ENCODE measurements at regions not wholly inside any gene's neighbourhood (a gene's known extent, or its start where the extent isn't known, plus 50 kb on each side); places are given as distances from the start of the nearest gene placed in this dataset.

DNA sequence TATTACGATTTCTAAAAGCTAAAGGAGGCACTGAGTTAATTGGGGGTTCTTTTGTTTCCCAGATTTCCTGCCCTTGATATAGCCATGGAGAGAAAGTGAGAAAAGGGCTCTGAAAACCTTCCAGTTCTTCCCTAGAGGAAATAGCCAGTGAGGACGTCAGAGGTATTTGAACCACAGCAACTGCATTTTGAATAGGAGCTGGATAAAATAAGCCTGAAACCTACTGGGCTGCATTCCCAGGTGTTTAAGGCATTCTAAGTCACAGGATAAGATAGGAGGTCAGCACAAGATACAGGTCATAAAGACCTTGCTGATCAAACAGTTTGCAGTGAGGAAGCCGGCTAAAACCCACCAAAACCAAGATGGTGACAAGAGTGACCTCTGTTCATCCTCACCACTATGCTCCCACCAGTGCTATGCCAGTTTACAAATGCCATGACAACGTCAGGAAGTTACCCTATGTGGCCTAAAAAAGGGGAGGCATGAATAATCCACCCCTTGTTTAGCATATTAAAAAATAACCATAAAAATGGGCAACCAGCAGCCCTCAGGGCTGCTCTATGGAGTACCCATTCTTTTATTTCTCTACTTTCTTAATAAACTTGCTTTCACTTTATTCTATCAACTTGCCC lies 85.1 kb upstream of the FRMD4A start:
- Histone ChIP-seq H3K4me3 (no peak overlapping the region), H3K36me3 (replicated peaks) (no peaks in the 10 kb centered on the region), H3K27me3 (ENCODE audit: low read depth) (0 out of 2 replicates have a peak, but pooled peaks cover 6% of the 10 kb centered on the region), H3K9me3 (no peaks in the 10 kb centered on the region), H3K4me1 (peaks cover 20% of the 10 kb centered on the region)
- in situ Hi-C loops (cut with MboI; ENCODE audit: low sequenced_read_pairs): no loop called here
- no peak for DNase-seq (ENCODE audit: low spot score in 2 of 2)

DNA sequence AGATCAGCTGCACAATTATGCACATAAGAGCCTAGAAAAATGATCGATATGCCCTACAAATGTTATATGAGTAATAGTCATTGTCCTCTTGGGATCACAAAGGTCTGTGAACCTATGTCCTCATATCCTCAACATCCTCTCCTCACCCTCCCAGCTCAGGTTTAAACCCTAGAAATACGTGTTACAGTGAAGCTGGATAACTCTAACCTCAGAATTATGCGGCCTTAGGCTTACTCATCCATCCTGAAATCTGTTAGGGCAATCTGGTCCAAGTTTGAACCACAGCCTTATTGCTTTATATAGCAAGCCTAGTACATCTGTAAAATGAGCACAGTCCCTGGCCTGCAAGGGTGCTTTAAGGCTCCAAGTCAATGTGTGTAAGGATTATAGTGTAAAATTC lies 84.2 kb upstream of the FRMD4A start:
- DNase-seq (ENCODE audit: low spot score in 2 of 2): no peak
- H3K9me3 ChIP-seq: no peaks in the 10 kb centered on the region
- H3K4me3 ChIP-seq: no peak overlapping the region
- peaks cover 9% of the 10 kb centered on the region; the same call in 1 of the 2 replicates for H3K27me3 ChIP-seq (ENCODE audit: low read depth)
- H3K4me1 ChIP-seq: peaks cover 20% of the 10 kb centered on the region
- H3K36me3 ChIP-seq (replicated peaks): no peaks in the 10 kb centered on the region
- in situ Hi-C loops (cut with MboI; ENCODE audit: low sequenced_read_pairs): no loop called here

DNA sequence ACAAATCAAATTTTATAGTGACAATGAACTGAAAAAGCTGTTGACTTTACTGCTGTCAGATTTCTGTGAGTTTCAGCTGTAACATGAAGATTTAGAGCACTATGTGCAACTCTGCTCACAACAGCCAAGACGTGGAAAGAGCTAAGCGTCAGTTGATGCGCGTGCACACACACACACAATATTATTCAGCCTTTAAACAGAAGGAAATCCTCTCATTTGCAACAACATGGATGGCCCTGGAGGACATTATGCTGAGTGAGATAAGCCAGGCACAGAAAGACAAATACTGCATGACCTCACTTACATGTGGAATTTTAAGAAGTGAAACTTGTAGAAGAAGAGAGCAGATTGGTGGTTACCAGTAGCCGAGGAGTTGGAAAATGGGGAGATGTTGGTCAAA lies 82.8 kb upstream of the FRMD4A start:
- H3K4me3 ChIP-seq: no peak overlapping the region
- DNase-seq (ENCODE audit: low spot score in 2 of 2): no peak
- H3K4me1 ChIP-seq: peaks cover 20% of the 10 kb centered on the region
- no peaks in the 10 kb centered on the region for H3K9me3 ChIP-seq
- in situ Hi-C loops (cut with MboI; ENCODE audit: low sequenced_read_pairs): no loop called here
- peaks cover 9% of the 10 kb centered on the region; the same call in 1 of the 2 replicates for H3K27me3 ChIP-seq (ENCODE audit: low read depth)
- no peaks in the 10 kb centered on the region for H3K36me3 ChIP-seq (replicated peaks)

DNA sequence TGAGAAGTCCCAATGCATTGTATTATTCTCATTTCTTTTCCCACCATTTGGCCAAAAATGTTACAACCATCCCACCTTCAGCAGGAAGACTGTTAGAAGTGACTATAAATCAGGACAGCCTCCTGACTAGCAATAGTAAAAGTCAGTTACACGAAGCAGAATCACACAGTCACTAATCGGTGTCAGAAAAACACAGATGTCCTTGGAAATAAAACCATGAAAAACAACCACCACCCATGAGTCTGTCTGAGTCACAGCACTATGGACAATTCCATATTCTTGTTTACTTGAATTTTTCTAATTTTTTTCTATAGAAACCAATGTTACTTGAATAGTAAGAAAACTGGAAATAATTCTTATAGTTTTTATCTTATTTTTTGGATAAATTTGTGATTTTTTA lies 81.9 kb upstream of the FRMD4A start:
- no peak overlapping the region for H3K4me3 ChIP-seq
- in situ Hi-C loops (cut with MboI; ENCODE audit: low sequenced_read_pairs): no loop called here
- DNase-seq (ENCODE audit: low spot score in 2 of 2): no peak

DNA sequence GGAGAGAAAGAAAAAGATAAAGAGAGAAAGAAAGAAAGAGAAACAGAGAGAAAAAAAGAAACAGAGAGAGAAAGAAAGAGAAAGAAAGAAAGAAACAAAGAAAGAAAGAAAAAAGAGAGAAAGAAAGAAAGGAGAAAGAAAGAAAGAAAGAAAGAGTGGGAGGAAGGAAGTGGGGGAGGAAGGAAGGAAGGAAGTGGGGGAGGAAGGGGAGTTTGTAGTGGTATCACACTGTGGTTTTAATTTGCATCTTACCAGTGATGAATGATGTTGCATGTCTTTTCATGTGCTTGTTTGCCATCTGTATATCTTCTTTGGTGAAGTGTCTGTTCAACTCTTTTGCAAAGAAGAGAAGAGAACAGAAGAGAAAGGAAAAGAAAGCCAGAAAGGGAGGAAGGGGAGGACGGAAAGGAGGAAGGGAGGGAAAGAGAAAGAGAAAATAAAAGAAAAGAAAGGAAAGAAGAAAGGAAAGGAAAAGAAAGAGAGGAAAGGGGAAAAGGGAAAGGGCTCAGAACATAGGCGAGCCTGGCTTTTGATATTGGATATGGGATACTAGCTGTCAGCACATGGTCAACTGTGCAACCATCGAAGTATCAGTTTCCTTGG lies 79.2 kb upstream of the FRMD4A start:
- H3K27me3 ChIP-seq (ENCODE audit: low read depth): peaks cover 9% of the 10 kb centered on the region; the same call in 1 of the 2 replicates
- H3K9me3 ChIP-seq: no peaks in the 10 kb centered on the region
- H3K4me1 ChIP-seq: no peaks in the 10 kb centered on the region
- in situ Hi-C loops (cut with MboI; ENCODE audit: low sequenced_read_pairs): no loop called here
- no peak overlapping the region for H3K4me3 ChIP-seq
- H3K36me3 ChIP-seq (replicated peaks): no peaks in the 10 kb centered on the region
- DNase-seq (ENCODE audit: low spot score in 2 of 2): no peak

More for the DNA sequence above, 81.9 kb upstream of the FRMD4A start:
- H3K36me3 ChIP-seq (replicated peaks): no peaks in the 10 kb centered on the region
- no peaks in the 10 kb centered on the region for H3K9me3 ChIP-seq
- H3K27me3 ChIP-seq (ENCODE audit: low read depth): peaks cover 9% of the 10 kb centered on the region; the same call in 1 of the 2 replicates
- peaks cover 11% of the 10 kb centered on the region for H3K4me1 ChIP-seq

DNA sequence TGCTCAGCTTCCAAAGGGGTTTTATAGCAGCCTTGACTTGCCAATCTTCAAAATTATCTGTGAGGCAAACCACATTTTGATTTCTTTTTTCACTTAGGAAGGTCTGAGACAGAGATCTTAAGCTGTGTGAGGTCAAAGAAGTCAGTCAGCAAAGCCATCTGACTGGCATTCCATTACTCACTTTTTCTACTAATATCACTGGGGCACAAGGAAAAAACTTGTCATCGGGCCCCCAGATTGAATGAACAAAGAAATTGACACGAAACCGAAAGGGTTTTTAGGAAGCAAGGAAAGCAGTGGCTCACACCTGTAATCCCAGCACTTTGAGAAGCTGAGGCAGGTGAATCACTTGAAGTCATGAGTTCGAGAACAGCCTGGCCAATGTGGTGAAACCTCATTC lies 78.5 kb upstream of the FRMD4A start:
- H3K9me3 ChIP-seq: no peaks in the 10 kb centered on the region
- no peaks in the 10 kb centered on the region for H3K4me1 ChIP-seq
- in situ Hi-C loops (cut with MboI; ENCODE audit: low sequenced_read_pairs): no loop called here
- peaks cover 9% of the 10 kb centered on the region; the same call in 1 of the 2 replicates for H3K27me3 ChIP-seq (ENCODE audit: low read depth)
- H3K4me3 ChIP-seq: no peak overlapping the region
- DNase-seq (ENCODE audit: low spot score in 2 of 2): no peak
- H3K36me3 ChIP-seq (replicated peaks): no peaks in the 10 kb centered on the region

DNA sequence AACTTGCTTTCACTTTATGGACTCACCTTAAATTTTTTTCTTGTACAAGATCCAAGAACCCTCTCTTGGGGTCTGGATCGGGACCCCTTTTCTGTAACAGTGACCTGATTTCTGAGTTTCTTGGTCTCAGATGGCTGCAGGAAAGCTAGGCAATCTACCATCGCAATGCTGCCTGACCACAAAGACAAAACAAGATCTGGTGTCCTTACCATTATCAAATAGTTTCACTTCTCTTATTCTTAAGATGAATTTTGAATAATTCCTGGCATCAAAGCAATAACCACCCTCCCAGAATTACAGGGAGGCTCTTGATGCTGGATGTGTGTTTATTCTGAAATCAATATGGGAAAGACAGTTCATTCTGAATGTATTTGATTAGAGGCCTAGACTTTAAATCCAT lies 77.4 kb upstream of the FRMD4A start:
- in situ Hi-C loops (cut with MboI; ENCODE audit: low sequenced_read_pairs): no loop called here
- H3K36me3 ChIP-seq (replicated peaks): no peaks in the 10 kb centered on the region
- H3K9me3 ChIP-seq: no peaks in the 10 kb centered on the region
- no peaks in the 10 kb centered on the region for H3K4me1 ChIP-seq
- H3K4me3 ChIP-seq: no peak overlapping the region
- H3K27me3 ChIP-seq (ENCODE audit: low read depth): peaks cover 9% of the 10 kb centered on the region; the same call in 1 of the 2 replicates
- DNase-seq (ENCODE audit: low spot score in 2 of 2): no peak

DNA sequence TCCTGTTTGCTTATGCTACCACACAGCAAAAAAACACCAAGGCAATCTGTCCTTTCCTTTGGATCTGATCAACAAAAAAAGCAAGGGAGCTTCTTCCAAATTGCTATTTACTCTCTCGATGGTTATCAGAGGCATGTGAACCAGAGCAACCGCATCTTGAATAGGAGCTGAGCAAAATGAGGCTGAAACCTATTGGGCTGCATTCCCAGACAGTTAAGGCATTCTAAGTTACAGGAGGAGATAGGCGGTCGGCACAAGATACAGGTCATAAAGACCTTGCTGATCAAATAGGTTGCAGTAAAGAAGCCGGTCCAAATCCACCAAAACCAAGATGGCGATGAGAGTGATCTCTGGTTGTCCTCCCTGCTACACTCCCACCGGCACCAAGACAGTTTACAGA lies 76.8 kb upstream of the FRMD4A start:
- Histone ChIP-seq H3K27me3 (ENCODE audit: low read depth) (peaks cover 9% of the 10 kb centered on the region; the same call in 1 of the 2 replicates), H3K9me3 (no peaks in the 10 kb centered on the region), H3K4me3 (no peak overlapping the region), H3K4me1 (no peaks in the 10 kb centered on the region), H3K36me3 (replicated peaks) (no peaks in the 10 kb centered on the region)
- DNase-seq (ENCODE audit: low spot score in 2 of 2): no peak
- in situ Hi-C loops (cut with MboI; ENCODE audit: low sequenced_read_pairs): no loop called here

DNA sequence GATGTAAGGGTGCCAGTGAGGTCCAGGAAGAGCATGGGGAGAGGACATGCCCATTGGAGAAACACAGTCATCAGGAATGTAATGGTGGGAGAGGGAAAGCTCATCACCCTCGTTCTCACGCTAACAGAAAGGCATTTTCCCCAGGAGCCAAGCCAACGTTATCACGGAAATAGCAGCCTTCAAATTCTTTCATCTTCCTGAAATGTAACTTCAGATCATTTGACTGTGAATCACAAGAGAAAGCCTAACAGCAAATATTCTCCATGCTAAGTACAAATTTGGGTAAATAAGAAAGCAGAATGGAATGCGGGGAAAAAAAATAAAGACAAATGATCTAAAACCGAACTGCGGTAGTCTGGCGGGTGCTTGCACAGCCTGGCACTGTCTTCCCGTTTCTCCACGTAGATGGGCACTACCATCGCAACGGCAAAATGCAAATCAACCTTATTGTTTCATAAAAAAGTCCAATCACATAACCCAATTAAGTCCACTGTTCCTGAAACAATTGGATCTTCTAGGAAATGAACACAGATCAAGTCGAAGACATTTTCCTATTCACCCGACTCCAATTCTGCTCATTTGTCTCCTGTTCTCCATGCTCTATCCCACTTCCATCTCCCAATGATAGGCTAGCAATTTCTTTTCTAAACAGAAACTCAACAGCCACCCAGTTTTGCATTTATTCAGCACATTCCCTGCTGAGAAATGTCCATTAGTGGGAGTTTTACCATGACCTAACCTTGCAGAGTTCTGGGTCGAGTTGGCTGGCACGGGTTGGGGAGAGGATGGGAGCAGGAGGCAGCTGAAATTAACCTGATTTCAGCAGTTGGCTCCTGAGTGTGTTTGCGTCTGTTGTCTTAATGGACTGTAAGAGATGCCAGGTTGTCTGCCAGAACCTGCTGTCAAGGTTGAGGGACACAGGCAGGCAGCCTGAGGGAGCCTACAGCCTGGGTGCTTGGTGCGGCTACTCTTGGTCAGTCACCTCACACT lies 74.6 kb upstream of the FRMD4A start:
- H3K36me3 ChIP-seq (replicated peaks): no peaks in the 10 kb centered on the region
- in situ Hi-C loops (cut with MboI; ENCODE audit: low sequenced_read_pairs): no loop called here
- no peak for DNase-seq (ENCODE audit: low spot score in 2 of 2)
- H3K4me1 ChIP-seq: no peaks in the 10 kb centered on the region
- H3K27me3 ChIP-seq (ENCODE audit: low read depth): peaks cover 3% of the 10 kb centered on the region; the same call in 1 of the 2 replicates
- no peak overlapping the region for H3K4me3 ChIP-seq
- no peaks in the 10 kb centered on the region for H3K9me3 ChIP-seq

DNA sequence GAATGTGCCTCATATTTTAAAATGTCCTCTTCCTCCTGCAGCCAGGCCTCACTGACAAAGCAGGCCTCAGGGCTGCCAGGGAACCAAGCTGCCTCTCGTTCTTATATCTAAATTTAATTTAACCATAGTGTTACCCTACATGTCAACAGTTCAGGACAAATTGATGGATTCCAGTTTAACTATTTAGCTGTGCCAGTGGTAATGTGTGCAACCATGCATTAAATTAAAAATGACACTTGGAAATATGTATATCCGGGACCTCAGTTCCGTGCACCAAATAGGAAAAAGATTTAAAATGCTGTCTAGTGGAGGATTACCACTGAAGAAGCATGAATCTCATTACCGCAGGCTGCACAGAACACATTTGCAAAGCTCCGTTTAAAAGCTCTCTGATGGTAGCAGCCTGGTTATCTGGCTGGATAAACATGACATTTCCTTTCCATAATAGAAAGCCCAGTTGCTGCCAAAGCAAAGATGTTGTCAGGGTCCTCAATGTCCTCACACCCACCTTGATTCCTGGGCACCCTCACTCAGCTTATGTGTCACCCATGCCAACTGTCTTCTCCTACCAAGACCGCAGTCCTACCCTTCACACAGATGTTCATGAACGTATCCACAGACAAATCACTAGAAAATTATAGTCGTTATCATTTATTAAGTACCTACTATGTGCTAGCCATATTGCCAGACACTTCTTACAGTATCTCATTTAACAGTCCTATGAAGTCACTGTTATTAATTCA lies 73.3 kb upstream of the FRMD4A start:
- H3K9me3 ChIP-seq: no peaks in the 10 kb centered on the region
- DNase-seq (ENCODE audit: low spot score in 2 of 2): no peak
- no peaks in the 10 kb centered on the region for H3K27me3 ChIP-seq (ENCODE audit: low read depth)
- no peaks in the 10 kb centered on the region for H3K36me3 ChIP-seq (replicated peaks)
- no peak overlapping the region for H3K4me3 ChIP-seq
- in situ Hi-C loops (cut with MboI; ENCODE audit: low sequenced_read_pairs): no loop called here
- no peaks in the 10 kb centered on the region for H3K4me1 ChIP-seq

DNA sequence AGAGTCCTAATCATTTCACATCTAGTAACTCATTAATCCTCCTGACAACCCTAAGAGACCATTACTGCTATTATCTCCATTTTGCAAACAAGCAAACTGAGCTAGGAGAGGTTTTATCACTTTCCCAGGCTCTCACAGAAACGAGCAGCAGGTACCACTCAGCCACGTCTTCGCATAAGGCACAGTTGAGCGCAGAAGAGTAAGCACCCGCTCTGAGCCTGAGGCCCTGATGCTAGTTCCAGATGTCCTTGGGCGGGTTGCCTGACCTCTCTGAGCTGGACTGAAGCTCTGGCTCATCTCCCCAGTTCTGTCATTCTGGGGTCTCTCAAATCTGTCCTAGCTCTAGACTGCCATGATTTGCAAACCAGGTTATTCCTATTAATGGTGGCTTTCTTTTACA lies 72.6 kb upstream of the FRMD4A start:
- Histone ChIP-seq H3K4me3 (no peak overlapping the region), H3K4me1 (no peaks in the 10 kb centered on the region), H3K36me3 (replicated peaks) (no peaks in the 10 kb centered on the region), H3K27me3 (ENCODE audit: low read depth) (no peaks in the 10 kb centered on the region), H3K9me3 (no peaks in the 10 kb centered on the region)
- in situ Hi-C loops (cut with MboI; ENCODE audit: low sequenced_read_pairs): no loop called here
- no peak for DNase-seq (ENCODE audit: low spot score in 2 of 2)

DNA sequence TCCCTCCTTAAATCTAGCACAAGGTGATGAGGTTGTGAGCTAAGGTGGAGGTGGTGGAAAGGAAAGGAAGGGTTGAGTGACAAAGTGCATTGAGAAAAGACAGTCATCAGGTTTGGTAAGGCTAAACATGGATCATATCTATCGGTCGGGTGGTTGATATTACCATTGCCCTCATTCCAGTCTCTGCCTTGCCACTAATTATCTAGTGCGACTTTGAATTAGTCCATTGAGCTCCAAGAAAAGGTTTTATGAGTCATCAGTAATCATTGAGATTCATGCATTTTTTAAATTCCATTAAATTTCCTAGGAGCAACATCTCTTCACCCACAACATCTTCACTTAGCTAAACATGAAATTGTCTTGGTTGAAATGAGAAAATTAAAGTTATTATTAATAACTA lies 68.9 kb upstream of the FRMD4A start:
- DNase-seq (ENCODE audit: low spot score in 2 of 2): no peak
- H3K36me3 ChIP-seq (replicated peaks): no peaks in the 10 kb centered on the region
- H3K4me3 ChIP-seq: no peak overlapping the region
- no peaks in the 10 kb centered on the region for H3K27me3 ChIP-seq (ENCODE audit: low read depth)
- no peaks in the 10 kb centered on the region for H3K9me3 ChIP-seq
- H3K4me1 ChIP-seq: no peaks in the 10 kb centered on the region
- in situ Hi-C loops (cut with MboI; ENCODE audit: low sequenced_read_pairs): no loop called here

DNA sequence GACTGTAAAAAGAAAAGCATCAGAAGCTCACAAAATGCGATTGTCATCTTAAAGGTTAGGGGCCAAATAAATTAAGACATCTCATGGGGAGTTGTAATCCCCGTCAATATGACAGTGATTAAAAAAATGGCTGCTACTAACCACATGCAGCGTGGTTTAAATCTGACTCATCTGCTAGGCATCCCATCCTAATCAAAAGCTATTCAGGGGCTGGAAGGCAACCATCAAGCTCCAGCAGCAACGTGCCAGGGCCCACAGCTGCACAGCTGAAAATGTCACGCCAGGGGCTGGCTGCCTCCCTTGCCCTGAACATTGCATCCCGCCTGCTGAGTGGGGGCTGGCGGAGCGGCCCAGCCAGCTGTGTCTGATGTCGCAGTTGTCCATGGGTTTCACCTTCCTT lies 66.3 kb upstream of the FRMD4A start:
- Histone ChIP-seq H3K27me3 (ENCODE audit: low read depth) (no peaks in the 10 kb centered on the region), H3K9me3 (no peaks in the 10 kb centered on the region), H3K36me3 (replicated peaks) (no peaks in the 10 kb centered on the region), H3K4me3 (no peak overlapping the region), H3K4me1 (no peaks in the 10 kb centered on the region)
- no peak for DNase-seq (ENCODE audit: low spot score in 2 of 2)
- in situ Hi-C loops (cut with MboI; ENCODE audit: low sequenced_read_pairs): no loop called here

Measured in HAP-1 (cell line).